ENCODE measurements at regions not wholly inside any gene's neighbourhood (a gene's known extent, or its start where the extent isn't known, plus 50 kb on each side); places are given as distances from the start of the nearest gene placed in this dataset.

GRCh38 chr2:160790738-160791137, 297.1 kb upstream of the RBMS1 start:
- TF ChIP-seq CTCF (IDR thresholded peaks at IDR 0.05 in 8 of 11, conservative IDR thresholded peaks at IDR 0.05 in 3 of 11) = no peak
- TF ChIP-seq POLR2AphosphoS5 (IDR thresholded peaks at IDR 0.05) = no peak
- no peak for TF ChIP-seq POLR2A (IDR thresholded peaks at IDR 0.05)
